K562 (cell line): ENCODE measurements at regions not wholly inside any gene's neighbourhood (a gene's known extent, or its start where the extent isn't known, plus 50 kb on each side); places are given as distances from the start of the nearest gene placed in this dataset.
"Not testable (repeated sequence)": the region's sequence is repeated elsewhere in the genome, so short reads cannot be mapped to it uniquely, and the experiment has no call there.

Experiments
- ATAC-seq: fragments of 200-7000 bp; cut with Tn5 transposase; 3 replicates; pipeline ENCODE4 v1.9.1; 2020; ENCODE audit warnings: moderate library complexity
- BruUV-seq: library from RNA; stranded (reverse); fragments of 400-500 nt; replicated peaks from 2 replicates; lab custom pipeline; 2021; lab: Mats Ljungman, UMichigan
- CTCF ChIA-PET: fragments of 300-600 bp; formaldehyde crosslinking; extraction: SDS; loops from one replicate; lab custom pipeline; 2021; ENCODE audit warnings: low intra/inter-chr PET ratio; lab: Yijun Ruan, JAX
- POLR2A ChIA-PET: fragments of 300-600, 350-650 bp; sonication (Branson Sonifier 250); formaldehyde crosslinking; extraction: SDS; loops from one replicate; lab custom pipeline; 2021; ENCODE audit warnings: antibody characterized with exemption, inconsistent platforms; lab: Yijun Ruan, JAX
- DNase-seq, 4 experiments: peaks; one replicate each; pipeline versions ENCODE4 v3.0.0 to v3.0.0-alpha.2; 2011 to 2018; ENCODE audit warnings: low spot score in 3 of 4, mixed read lengths in 3 of 4; ENCODE audit errors: extremely low read depth in 1 of 4
- FAIRE-seq: peaks from 2 replicates; lab custom pipeline; 2011; peaks lifted over from hg19 to GRCh38; lab: Jason Lieb, UNC
- H2AFZ ChIP-seq: 2 replicates; pipeline ENCODE4 v1.6.0; 2011; ENCODE audit warnings: low read depth, low read length, control low read depth, inconsistent platforms
- H3K27ac ChIP-seq: fragments of 200-600 bp; 3 replicates; pipeline ENCODE4 v1.8.0; 2011; ENCODE audit warnings: low read depth, mild to moderate bottlenecking, control low read depth, inconsistent platforms, low read length, moderate library complexity, mixed read lengths; ENCODE audit errors: extremely low read depth
- H3K27me3 ChIP-seq, 2 experiments: fragments of 300-600 bp in 1 of 2; 2 replicates in 1 of 2; 3 replicates in 1 of 2; pipeline versions ENCODE4 v1.6.0 to v1.8.0; 2011; ENCODE audit warnings: inconsistent platforms in 2 of 2, low read length in 2 of 2, mild to moderate bottlenecking in 1 of 2, mixed read lengths in 1 of 2, moderate library complexity in 1 of 2; ENCODE audit not compliant: control insufficient read depth in 2 of 2, insufficient read depth in 2 of 2
- H3K36me3 ChIP-seq: fragments of 300-600 bp; 3 replicates; pipeline ENCODE4 v1.8.0; 2011; ENCODE audit warnings: mild to moderate bottlenecking, low read length, inconsistent platforms; ENCODE audit not compliant: control insufficient read depth, insufficient read depth
- H3K4me1 ChIP-seq, 2 experiments: fragments of 200-600 bp in 1 of 2; replicated peaks in 1 of 2; 2 replicates in 1 of 2; 3 replicates in 1 of 2; pipeline versions ENCODE4 v1.5.1 to v1.8.0; 2011; ENCODE audit warnings: inconsistent platforms in 2 of 2, low read length in 2 of 2, mild to moderate bottlenecking in 1 of 2, mixed read lengths in 1 of 2, moderate library complexity in 1 of 2; ENCODE audit not compliant: control insufficient read depth in 2 of 2, insufficient read depth in 2 of 2
- H3K4me2 ChIP-seq: 2 replicates; pipeline ENCODE4 v1.6.1; 2011; ENCODE audit warnings: low read length, control low read depth, inconsistent platforms, mixed read lengths; ENCODE audit not compliant: insufficient read depth
- H3K4me3 ChIP-seq: fragments of 200-600 bp; sonication (generic), shearing (Covaris generic); 2 replicates; pipeline ENCODE4 v1.5.1; 2016; ENCODE audit warnings: control low read depth, inconsistent platforms
- H3K79me2 ChIP-seq: fragments of 200-600 bp; 3 replicates; pipeline ENCODE4 v1.8.0; 2011; ENCODE audit warnings: low read length, inconsistent platforms; ENCODE audit not compliant: control insufficient read depth, insufficient read depth
- H3K9ac ChIP-seq, 2 experiments: 2 replicates each; pipeline versions ENCODE4 v1.6.0 to v1.6.1; 2011; ENCODE audit warnings: low read depth in 2 of 2, low read length in 2 of 2, control low read depth in 1 of 2, inconsistent platforms in 1 of 2, mild to moderate bottlenecking in 1 of 2, mixed read lengths in 1 of 2; ENCODE audit not compliant: insufficient read depth in 1 of 2
- H3K9me1 ChIP-seq: one replicate; pipeline ENCODE4 v1.6.0; 2011; ENCODE audit warnings: inconsistent platforms, mild to moderate bottlenecking, low read length, moderate library complexity; ENCODE audit not compliant: control insufficient read depth, insufficient read depth
- H3K9me3 ChIP-seq: replicated peaks from 2 replicates; pipeline ENCODE4 v1.5.1; 2011; ENCODE audit warnings: low read depth, low read length, inconsistent platforms; ENCODE audit not compliant: control insufficient read depth, insufficient read depth
- H4K20me1 ChIP-seq: replicated peaks from 2 replicates; pipeline ENCODE4 v1.6.1; 2011; ENCODE audit warnings: low read length, inconsistent platforms, mixed read lengths; ENCODE audit not compliant: control insufficient read depth, insufficient read depth
- WGBS: fragments of 100-300 bp; shearing (Covaris generic); methylation state at CpG from one replicate; pipeline ENCODE4 v1.1.6; 2016; ENCODE audit warnings: low coverage, mixed read lengths; ENCODE audit not compliant: insufficient coverage; ENCODE audit errors: missing lambda C conversion rate; 5-methylcytosine and 5-hydroxymethylcytosine counted together
- in situ Hi-C: fragments of 300-500 bp; cut with MboI; formaldehyde crosslinking; loops from 4 replicates; pipeline ENCODE4 v1.15.0; 2018; ENCODE audit warnings: inconsistent platforms, mixed read lengths
- intact Hi-C: fragments of 100-400 bp; cut with micrococcal nuclease; formaldehyde crosslinking; loops from 2 replicates; pipeline ENCODE4 v1.14.2; 2022

GRCh38 chr2:90250350-90250749 lies 1558.9 kb downstream of the RPIA start:
- H3K4me3 ChIP-seq, H3K27me3 ChIP-seq, ATAC-seq, H3K4me2 ChIP-seq, in situ Hi-C loops, H3K4me1 ChIP-seq, BruUV-seq, H3K27ac ChIP-seq, H2AFZ ChIP-seq, H3K36me3 ChIP-seq, CTCF ChIA-PET, POLR2A ChIA-PET, H3K9me3 ChIP-seq, intact Hi-C loops, H4K20me1 ChIP-seq, FAIRE-seq, H3K9ac ChIP-seq, H3K9me1 ChIP-seq, H3K79me2 ChIP-seq, DNase-seq: not testable (repeated sequence)
- 0% methylated on average over 5 of the region's 8 CpGs for WGBS

GRCh38 chr2:90251576-90251975 lies 1560.1 kb downstream of the RPIA start:
- H3K27ac ChIP-seq, H3K79me2 ChIP-seq, H4K20me1 ChIP-seq, H3K4me2 ChIP-seq, H3K4me1 ChIP-seq, CTCF ChIA-PET, H3K4me3 ChIP-seq, H3K36me3 ChIP-seq, in situ Hi-C loops, intact Hi-C loops, H3K9ac ChIP-seq, BruUV-seq, H2AFZ ChIP-seq, H3K9me1 ChIP-seq, FAIRE-seq, POLR2A ChIA-PET, H3K27me3 ChIP-seq, ATAC-seq, DNase-seq, H3K9me3 ChIP-seq: not testable (repeated sequence)
- 0% methylated on average over 2 of the region's 2 CpGs for WGBS

GRCh38 chr2:90253306-90253705 lies 1561.8 kb downstream of the RPIA start:
- H3K27ac ChIP-seq, POLR2A ChIA-PET, FAIRE-seq, CTCF ChIA-PET, DNase-seq, H3K9ac ChIP-seq, H3K36me3 ChIP-seq, H3K9me3 ChIP-seq, H4K20me1 ChIP-seq, H3K4me3 ChIP-seq, H3K9me1 ChIP-seq, H2AFZ ChIP-seq, H3K4me1 ChIP-seq, H3K79me2 ChIP-seq, H3K27me3 ChIP-seq, intact Hi-C loops, H3K4me2 ChIP-seq, ATAC-seq, BruUV-seq, in situ Hi-C loops: not testable (repeated sequence)
- 0% methylated on average over 2 of the region's 8 CpGs for WGBS

- H3K9ac ChIP-seq, H3K9me3 ChIP-seq, H3K4me2 ChIP-seq, BruUV-seq, CTCF ChIA-PET, H3K9me1 ChIP-seq, H3K27ac ChIP-seq, ATAC-seq, H3K36me3 ChIP-seq, H4K20me1 ChIP-seq, in situ Hi-C loops, H2AFZ ChIP-seq, H3K27me3 ChIP-seq, DNase-seq, POLR2A ChIA-PET, H3K79me2 ChIP-seq, H3K4me3 ChIP-seq, FAIRE-seq, H3K4me1 ChIP-seq, intact Hi-C loops: not testable (repeated sequence)
- WGBS, result 0% methylated on average over 1 of the region's 1 CpG
These were observed 1575.4 kb downstream of the RPIA start for GRCh38 chr2:90266888-90267287.
